ENCODE measurements at regions not wholly inside any gene's neighbourhood (a gene's known extent, or its start where the extent isn't known, plus 50 kb on each side); places are given as distances from the start of the nearest gene placed in this dataset.

DNA sequence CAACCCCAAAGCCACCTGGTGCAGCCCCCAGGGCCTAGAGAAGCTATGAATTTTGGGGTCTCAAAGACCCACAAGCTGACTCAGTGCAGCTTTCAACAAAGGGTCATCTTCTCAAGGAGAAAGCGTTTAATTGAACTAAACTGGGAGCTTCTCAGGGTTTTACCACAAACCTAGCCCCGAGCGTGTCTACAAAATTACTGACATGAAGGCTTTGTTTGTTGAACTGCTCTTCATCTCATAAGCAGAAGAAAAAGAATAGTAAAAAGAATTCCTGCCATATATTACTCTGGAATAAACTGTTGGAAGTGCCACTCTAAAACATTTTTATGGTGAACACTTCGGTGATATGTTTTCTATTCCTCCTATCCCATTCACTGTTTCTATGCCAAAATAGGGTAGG is 50.8 kb upstream of the INCENP start:
- no peak for DNase-seq

DNA sequence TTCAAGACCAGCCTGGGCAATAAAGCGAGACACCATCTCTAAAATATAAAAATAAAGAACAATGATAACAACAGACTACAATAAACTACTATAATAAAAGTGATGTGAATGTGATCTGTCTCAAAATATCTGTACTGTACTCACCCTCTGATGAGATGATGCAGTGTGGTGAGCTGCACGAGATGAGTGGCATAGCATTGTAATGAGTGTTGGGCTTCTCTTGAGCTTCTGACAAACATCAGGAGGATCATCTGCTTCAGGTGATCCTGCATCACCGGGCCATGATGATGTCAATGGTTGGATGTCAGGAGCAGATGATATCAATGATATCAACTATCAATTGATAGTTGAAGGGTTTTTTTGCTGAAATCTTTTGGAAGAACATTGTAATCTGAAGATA is 52.4 kb upstream of the INCENP start:
- DNase-seq = no peak

DNA sequence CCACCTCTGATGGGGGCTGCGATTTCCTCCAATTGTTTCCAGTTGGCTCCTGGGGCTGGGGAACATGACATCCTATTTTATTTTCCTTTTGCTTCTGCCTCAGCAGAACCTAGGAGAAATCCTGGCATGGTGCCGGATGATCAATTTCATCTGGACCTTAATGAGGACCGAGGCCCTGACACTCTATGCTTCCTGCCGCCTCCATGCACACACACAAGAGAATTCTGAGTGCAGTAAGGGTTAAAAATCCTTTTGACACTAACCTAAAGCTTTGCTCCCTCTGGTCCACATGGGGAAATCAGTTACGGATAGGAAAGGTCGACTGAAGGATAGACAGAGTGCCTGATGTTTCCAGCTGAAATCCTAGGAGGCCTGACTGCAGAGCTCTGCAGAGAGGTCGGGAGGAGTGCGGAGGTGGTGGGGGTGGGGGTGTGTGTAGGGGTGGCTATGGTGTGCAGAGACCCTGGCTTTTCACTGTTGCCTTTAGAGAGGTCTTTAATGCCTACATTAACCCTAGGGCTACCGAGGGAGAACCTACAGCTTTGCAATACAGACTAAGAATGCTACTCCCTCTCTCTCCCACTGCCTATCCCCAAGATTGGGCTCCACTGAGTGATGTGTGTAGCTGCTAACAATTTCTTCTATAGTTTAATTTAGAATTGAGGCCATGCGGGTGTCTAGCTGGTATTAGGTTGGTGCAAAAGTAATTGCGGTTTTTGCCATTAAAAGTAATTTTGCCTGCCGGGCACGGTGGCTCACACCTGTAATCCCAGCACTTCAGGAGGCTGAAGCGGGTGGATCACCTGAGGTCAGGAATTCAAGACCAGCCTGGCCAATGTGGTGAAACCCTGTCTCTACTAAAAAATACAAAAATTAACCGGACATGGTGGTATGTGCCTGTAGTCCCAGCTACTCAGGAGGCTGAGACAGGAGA is 53.6 kb upstream of the INCENP start:
- no peak for DNase-seq

DNA sequence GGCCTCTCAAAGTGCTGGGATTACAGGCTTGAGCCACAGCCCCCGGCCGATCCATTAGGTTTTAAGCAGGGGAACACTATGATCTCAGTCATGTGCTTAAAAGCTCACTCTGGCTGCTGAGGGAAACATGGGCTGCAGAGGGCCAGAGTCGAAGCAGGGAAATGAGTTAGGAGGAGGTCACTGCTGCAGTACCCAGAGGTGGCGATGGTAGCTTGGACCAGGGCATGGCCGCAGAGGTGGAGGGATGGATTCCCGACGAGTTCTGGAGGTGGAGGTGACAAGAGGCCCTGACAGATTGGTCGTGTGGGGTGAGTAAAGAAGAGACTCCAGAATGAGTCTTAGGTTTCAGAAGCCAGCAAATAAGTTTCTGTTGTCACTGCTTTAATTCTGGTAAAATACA is 54.4 kb upstream of the INCENP start:
- DNase-seq = no peak

DNA sequence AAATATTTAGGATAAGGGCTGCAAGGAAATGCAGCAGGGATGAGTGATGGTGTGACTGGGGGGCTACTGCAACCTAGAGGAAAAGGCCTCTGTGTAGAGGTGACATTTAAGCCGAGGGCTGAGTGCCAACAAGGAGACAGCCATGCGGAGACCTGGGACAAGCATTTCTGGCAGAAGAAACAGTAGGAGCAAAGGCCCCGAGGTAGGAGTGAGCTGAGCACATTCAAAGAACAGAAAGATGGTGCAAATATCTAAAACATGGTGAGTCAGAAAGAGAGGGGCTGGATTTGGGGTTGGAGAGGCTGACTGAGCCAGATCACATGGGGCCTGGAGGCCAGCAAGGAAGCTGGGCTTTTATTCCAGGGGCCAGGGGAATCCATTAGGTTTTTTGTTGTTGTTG is 55.1 kb upstream of the INCENP start:
- DNase-seq = no peak

DNA sequence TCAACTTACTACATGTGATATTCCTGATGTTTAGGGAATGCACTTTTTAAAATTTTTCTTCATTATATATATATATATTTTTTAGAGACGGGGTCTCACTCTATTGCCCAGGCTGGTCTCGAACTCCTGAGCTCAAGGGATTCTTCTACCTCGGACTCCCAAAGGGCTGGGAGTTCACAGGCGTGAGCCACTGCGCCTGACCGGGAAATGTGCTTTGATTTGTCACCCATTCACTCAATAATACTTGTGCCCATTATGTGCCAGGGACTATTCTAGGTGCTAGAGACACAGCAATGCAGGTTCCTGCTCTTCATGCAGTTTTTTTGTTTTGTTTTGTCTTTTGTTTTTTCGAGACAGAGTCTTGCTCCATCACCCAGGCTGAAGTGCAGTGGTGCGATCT is 56.1 kb upstream of the INCENP start:
- DNase-seq = no peak

DNA sequence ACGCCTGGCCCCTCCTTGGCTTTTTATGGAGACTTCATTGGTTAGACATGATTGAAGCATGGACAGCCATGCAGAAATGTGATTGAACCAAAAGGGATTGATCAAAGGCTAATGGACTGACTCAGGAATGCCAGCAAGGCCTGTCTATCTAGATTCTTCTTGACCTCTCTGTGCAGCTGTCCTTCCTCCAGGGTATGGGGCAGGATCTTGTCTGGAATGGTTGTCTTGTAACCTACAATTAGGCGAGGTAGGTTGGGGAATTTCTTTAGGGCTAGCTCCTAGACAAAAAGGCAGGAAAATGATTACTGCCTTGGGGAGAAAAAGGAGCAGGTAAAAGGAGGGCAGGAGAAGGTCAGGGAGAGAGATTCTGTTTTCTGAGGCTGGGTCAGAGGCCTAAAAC is 59.6 kb upstream of the INCENP start:
- no peak for DNase-seq

DNA sequence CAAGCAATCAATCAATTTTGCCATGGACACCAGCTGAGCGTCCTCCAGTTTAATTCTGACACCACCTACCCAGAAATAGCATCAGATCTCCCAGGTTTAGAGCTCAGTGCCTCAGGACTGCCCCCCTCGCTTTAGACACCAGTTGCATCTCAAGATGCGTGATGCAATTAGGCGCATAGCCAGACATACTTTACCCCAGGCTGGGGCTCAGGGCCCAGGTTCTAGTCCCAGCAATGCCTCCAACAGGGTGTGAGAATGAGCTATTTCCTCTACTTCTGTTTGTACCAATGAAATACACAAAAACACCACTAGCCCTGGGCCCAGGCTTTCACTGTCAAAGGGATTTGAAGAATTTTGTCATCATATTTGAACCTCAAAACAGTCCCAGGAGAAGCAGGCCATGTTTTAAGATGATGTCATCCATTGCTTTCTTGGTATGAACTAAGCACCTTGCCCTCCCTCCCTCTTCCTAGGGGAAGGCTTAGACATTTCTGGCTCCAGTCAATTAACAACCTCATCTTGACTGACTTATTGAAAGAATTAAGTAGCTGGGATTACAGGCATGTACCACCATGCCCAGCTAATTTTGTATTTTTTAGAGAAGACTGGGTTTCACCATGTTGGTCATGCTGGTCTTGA is 61.5 kb upstream of the INCENP start:
- DNase-seq = no peak

DNA sequence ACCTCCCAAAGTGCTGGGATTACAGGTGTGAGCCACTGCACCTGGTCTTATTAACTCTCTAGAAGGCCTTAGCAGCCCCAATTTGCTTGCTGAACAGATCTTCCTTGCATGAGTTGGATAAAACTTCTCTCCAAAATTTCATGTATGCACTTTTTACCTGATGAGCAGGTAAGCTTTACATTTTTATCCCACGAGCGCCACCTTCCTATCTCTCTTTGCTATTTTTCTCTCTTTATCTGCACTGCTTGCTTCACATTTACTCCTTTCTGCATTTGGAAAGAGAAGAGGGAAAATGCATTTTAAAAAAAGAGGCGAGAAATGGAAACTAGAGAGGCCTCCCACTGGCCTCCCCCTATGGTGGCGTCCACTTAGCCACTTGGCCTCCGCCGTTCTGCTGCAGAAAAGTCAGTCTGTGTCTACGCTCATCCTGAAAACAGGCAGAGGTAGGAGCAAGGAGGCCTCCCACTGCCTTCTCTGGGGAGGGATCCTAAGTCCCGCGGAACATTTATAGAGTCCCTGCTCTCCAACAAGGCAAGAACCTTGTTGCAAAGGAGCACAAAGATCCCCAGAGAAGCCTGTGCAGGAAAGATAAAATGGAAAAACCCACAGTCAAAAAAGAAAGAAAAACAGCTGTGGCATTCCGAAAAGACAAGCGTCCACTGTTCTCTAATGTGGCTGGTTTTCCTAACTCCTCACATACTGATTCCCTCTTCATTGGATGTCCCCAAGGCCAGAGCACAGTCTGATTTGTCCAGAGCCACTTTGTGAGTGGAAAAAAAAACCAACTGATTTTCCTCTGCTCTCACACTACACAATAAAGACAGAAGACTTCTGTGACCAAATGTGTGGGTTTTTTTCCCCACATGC is 62.2 kb upstream of the INCENP start:
- DNase-seq = peak; percentile 36

GRCh38 chr11:62057069-62057468 is 66.7 kb upstream of the INCENP start:
- no peak for DNase-seq

DNA sequence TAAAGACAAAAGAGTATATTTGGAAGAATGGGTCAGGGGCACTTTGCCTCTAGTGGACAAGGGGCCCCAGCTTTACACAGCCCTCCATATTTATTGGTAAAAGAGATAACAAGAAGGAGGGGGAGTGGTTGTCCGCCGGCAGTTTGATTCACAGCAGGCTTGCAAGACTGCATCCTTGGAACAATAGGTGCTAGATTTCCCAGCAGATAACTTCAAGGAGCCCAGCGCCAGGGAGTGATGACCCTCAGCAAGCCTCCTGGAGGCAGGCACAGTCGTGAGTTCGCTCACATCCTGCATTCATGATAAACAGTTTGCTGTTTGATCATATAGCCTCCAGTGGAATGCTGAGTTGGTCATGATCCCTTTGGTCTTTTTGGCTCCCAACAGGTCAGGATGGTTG is 67.8 kb upstream of the INCENP start:
- DNase-seq = no peak

- peak; percentile 81 for DNase-seq
Observed at GRCh38 chr11:62054484-62055121, 69.2 kb upstream of the INCENP start.

GRCh38 chr11:62054081-62054480 is 69.7 kb upstream of the INCENP start:
- DNase-seq = no peak

DNA sequence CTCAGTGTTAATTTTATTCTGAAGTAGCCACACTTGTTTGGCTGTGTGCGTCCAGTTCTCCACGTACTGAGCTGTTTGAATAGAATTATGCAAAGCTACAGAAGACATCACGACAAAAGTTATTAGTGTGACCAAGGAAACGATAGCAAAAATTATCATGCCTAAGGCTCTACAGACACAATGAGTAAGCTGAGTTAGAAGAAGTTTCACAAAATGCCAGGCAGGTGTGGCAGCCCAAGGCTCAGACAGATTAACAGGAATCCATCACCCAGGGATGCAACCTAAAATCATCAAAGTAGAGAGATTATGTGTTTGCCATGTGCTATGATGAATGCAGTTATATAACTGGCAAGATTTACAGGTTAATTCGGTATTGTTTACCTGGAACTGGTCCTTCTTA is 73.1 kb upstream of the INCENP start:
- DNase-seq = no peak

- no peak for DNase-seq
Observed at GRCh38 chr11:62048100-62048499, 75.7 kb upstream of the INCENP start.

- no peak for DNase-seq
Observed at GRCh38 chr11:62046568-62047100, 77.2 kb upstream of the INCENP start.

DNA sequence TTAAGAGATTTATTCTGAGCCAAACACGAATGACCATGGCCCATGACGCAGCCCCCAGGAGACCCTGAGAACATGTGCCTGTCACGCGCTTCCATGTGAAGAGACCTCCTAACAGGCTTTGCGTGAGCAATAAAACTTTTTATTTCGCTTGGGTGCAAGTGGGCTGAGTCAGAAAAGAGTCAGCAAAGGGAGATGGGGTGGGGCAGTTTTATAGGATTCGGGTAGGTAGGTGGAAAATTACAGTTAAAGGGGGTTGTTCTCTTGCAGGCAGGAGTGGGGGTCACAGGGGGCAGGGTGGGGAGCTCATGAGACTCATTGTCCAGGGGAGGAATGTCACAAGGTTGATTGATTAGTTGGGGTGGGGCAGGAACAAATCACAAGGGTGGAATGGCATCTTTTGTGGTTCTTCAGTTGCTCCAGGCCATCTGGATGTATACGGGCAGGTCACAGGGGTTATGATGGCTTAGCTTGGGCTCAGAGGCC is 77.2 kb upstream of the FTH1 start:
- no peak for DNase-seq

GRCh38 chr11:62035293-62035692 is 67.9 kb upstream of the FTH1 start:
- DNase-seq = no peak

DNA sequence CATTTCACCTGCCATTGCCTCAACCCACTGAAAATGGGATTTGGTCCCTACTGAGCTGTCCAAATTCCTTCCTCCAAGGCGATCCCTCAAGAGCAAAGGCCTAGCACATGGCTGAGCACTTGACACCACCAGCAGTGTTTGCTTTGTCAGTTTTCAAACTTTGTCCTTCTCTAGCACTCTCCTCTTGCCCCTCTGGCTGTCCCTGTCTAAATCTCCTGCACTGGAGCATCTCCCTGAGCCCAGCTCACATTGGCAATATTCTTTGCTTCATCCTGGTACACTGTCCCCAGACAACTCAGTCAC is 66.6 kb upstream of the FTH1 start:
- no peak for DNase-seq

DNA sequence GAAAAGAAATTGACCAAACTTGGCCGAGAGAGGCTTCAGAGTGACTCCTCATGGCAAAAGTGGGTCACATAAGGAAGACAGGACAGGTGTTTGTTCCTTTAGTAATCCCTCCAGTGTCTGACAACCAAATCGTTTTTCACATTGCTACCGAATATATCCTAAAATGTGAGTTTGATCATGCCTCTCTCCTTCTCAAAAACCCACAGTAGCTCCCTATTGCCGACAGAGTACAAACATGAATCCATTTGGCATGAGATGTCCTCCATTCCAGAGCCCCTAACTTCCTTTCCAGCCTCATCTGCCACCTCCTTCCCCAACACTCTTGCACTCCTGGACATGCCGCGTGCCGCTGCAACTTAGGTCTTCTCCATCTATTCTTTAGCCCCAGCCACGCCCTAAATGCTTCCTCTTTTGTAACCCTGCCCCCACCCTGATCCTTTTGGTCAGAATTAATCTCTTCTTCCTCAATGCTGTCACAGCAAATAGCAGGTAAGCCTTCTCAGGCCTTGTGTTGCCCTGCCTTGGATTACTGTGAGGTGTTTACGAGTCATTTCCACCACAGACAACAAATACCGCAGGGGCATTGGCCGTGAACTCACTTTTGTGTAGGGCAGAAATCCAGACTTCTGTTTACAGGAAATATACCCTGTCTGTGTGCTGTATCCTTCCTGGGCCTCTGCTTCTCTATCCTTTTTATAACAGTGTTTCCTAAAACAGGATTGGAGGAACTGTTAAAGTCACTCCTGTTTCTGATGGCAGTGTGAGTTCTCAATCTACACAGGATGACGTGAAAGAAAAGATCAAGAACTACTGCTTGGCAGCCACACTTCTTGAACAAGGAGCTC is 66.0 kb upstream of the FTH1 start:
- no peak for DNase-seq

DNA sequence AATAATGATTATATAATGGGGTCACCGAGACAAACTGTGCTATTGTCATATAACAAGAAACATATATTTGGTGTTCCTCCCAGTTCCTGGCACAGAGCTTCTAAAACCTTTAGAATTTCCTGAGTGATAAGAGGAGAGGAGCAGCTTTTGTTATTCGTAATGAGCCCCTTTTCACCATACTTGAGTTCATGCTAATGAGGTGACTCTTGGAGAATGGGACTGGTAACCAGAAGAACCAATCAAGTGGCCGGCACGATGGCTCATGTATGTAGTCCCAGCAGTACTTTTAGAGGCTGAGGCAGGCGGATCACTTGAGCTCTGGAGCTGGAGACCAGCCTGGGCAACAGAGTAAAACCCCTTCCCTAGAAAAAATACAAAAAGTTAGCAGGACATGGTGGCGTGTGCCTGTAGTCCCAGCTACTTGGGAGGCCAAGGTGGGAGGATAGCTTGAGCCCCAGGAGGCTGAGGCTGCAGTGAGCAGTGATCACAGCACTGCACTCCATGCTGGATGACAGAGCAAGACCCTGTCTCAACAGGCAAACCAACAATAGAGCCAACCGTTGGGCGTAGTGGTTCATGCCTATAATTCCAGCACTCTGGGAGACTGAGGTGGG is 62.7 kb upstream of the FTH1 start:
- DNase-seq = no peak

Data from DMS53 (cell line).